ENCODE measurements at regions not wholly inside any gene's neighbourhood (a gene's known extent, or its start where the extent isn't known, plus 50 kb on each side); places are given as distances from the start of the nearest gene placed in this dataset.

- no peak for DNase-seq (ENCODE audit: low read depth in 4 of 4, low spot score in 1 of 4)
These were observed 414.2 kb downstream of the ZNF608 start for GRCh38 chr5:124332273-124332672.

GRCh38 chr5:124330595-124331220, 415.7 kb downstream of the ZNF608 start:
- no peak for DNase-seq (ENCODE audit: low read depth in 4 of 4, low spot score in 1 of 4)

- DNase-seq (ENCODE audit: low read depth in 4 of 4, low spot score in 1 of 4): no peak
These were observed 418.2 kb downstream of the ZNF608 start for GRCh38 chr5:124328201-124328600.

GRCh38 chr5:124318661-124319060, 427.8 kb downstream of the ZNF608 start:
- DNase-seq (ENCODE audit: low read depth in 4 of 4, low spot score in 1 of 4): no peak

- DNase-seq (ENCODE audit: low read depth in 4 of 4, low spot score in 1 of 4): no peak
These were observed 429.0 kb downstream of the ZNF608 start for GRCh38 chr5:124317451-124317850.

GRCh38 chr5:124315741-124316415, 430.6 kb downstream of the ZNF608 start:
- no peak for DNase-seq (ENCODE audit: low read depth in 4 of 4, low spot score in 1 of 4)

- no peak for DNase-seq (ENCODE audit: low read depth in 4 of 4, low spot score in 1 of 4)
These were observed 436.0 kb downstream of the ZNF608 start for GRCh38 chr5:124310453-124310852.

GRCh38 chr5:124309241-124309980, 437.0 kb downstream of the ZNF608 start:
- no peak for DNase-seq (ENCODE audit: low read depth in 4 of 4, low spot score in 1 of 4)

GRCh38 chr5:124303366-124303765, 443.1 kb downstream of the ZNF608 start:
- DNase-seq (ENCODE audit: low read depth in 4 of 4, low spot score in 1 of 4): no peak

GRCh38 chr5:124302533-124302932, 443.9 kb downstream of the ZNF608 start:
- DNase-seq (ENCODE audit: low read depth in 4 of 4, low spot score in 1 of 4): no peak

- no peak for DNase-seq (ENCODE audit: low read depth in 4 of 4, low spot score in 1 of 4)
These were observed 444.6 kb downstream of the ZNF608 start for GRCh38 chr5:124301850-124302249.

- no peak for DNase-seq (ENCODE audit: low read depth in 4 of 4, low spot score in 1 of 4)
These were observed 445.4 kb downstream of the ZNF608 start for GRCh38 chr5:124300815-124301621.

- DNase-seq (ENCODE audit: low read depth in 4 of 4, low spot score in 1 of 4): no peak
These were observed 448.6 kb downstream of the ZNF608 start for GRCh38 chr5:124297826-124298225.

GRCh38 chr5:124292322-124292855, 454.1 kb downstream of the ZNF608 start:
- DNase-seq (ENCODE audit: low read depth in 4 of 4, low spot score in 1 of 4): no peak

GRCh38 chr5:124289641-124290311, 456.7 kb downstream of the ZNF608 start:
- DNase-seq (ENCODE audit: low read depth in 4 of 4, low spot score in 1 of 4): no peak

- no peak for DNase-seq (ENCODE audit: low read depth in 4 of 4, low spot score in 1 of 4)
These were observed 457.3 kb downstream of the ZNF608 start for GRCh38 chr5:124289130-124289529.

- no peak for DNase-seq (ENCODE audit: low read depth in 4 of 4, low spot score in 1 of 4)
These were observed 458.6 kb downstream of the ZNF608 start for GRCh38 chr5:124287813-124288212.

- no peak for DNase-seq (ENCODE audit: low read depth in 4 of 4, low spot score in 1 of 4)
These were observed 460.7 kb downstream of the ZNF608 start for GRCh38 chr5:124285733-124286132.

GRCh38 chr5:124285071-124285470, 461.4 kb downstream of the ZNF608 start:
- no peak for DNase-seq (ENCODE audit: low read depth in 4 of 4, low spot score in 1 of 4)

GRCh38 chr5:124283031-124283430, 463.4 kb downstream of the ZNF608 start:
- DNase-seq (ENCODE audit: low read depth in 4 of 4, low spot score in 1 of 4): no peak

GRCh38 chr5:124280079-124280478, 466.4 kb downstream of the ZNF608 start:
- no peak for DNase-seq (ENCODE audit: low read depth in 4 of 4, low spot score in 1 of 4)
